Sigmoid colon (tissue), 6 donors: ENCODE measurements at regions not wholly inside any gene's neighbourhood (a gene's known extent, or its start where the extent isn't known, plus 50 kb on each side); places are given as distances from the start of the nearest gene placed in this dataset.
"Not testable (repeated sequence)": the region's sequence is repeated elsewhere in the genome, so short reads cannot be mapped to it uniquely, and the experiment has no call there.

Experiments used
- DNase-seq: peaks from one replicate; pipeline ENCODE4 v3.0.0-alpha.2; 2019
- H3K27ac ChIP-seq, 4 donors: fragments of 200-600 bp; sonication (generic); one replicate each; pipeline ENCODE4 v1.5.1; 2016 to 2019; ENCODE audit warnings: mild to moderate bottlenecking in 1 of 4
- H3K27me3 ChIP-seq, 3 donors: fragments of 200-600 bp; sonication (generic); one replicate each; pipeline ENCODE4 v1.5.1; 2019; ENCODE audit warnings: mild to moderate bottlenecking in 1 of 3
- H3K36me3 ChIP-seq, 4 donors: fragments of 200-600 bp; sonication (generic); one replicate each; pipeline ENCODE4 v1.5.1; 2016 to 2019
- H3K4me1 ChIP-seq, 4 donors: fragments of 200-600 bp; sonication (generic); one replicate each; pipeline ENCODE4 v1.5.1; 2017 to 2019
- H3K4me3 ChIP-seq, 4 donors: fragments of 200-600 bp; sonication (generic); one replicate each; pipeline ENCODE4 v1.5.1; 2017 to 2019; ENCODE audit warnings: mild to moderate bottlenecking in 2 of 4, moderate library complexity in 1 of 4
- H3K9me3 ChIP-seq, 4 donors: fragments of 200-600 bp in 3 of 4; sonication (generic) in 3 of 4; one replicate each; pipeline versions ENCODE4 v1.5.1 to v1.6.1; 2013 to 2019
- EP300 ChIP-seq, 4 donors: sonication (generic); formaldehyde crosslinking; IDR thresholded peaks; one replicate each; pipeline ENCODE4 v1.6.1; 2017; ENCODE audit warnings: antibody characterized with exemption in 4 of 4
- POLR2A ChIP-seq, 2 donors: fragments of 450-650 bp; IDR thresholded peaks; one replicate each; pipeline ENCODE4 v1.6.1; 2016; ENCODE audit warnings: antibody characterized with exemption in 2 of 2, mild to moderate bottlenecking in 2 of 2, moderate library complexity in 2 of 2
- POLR2AphosphoS5 ChIP-seq, 4 donors: sonication (generic); formaldehyde crosslinking; IDR thresholded peaks; one replicate each; pipeline ENCODE4 v1.6.1; 2017; ENCODE audit warnings: antibody characterized with exemption in 4 of 4
- WGBS, 2 donors: extraction: QIAGEN DNeasy Blood & Tissue Kit; methylation state at CpG; one replicate each; pipeline ENCODE4 v1.1.7; 2013; 5-methylcytosine and 5-hydroxymethylcytosine counted together
- intact Hi-C: fragments of 100-400 bp; cut with DNase I; formaldehyde crosslinking; loops from one replicate; pipeline ENCODE4 v1.15.1; 2023
- TF ChIP-seq, protein P1 (sequence below), 4 experiments: fragments of 450-650 bp in 3 of 4; fragments of 200-600 bp in 1 of 4; IDR thresholded peaks; one replicate each; pipeline ENCODE4 v1.5.1; 2016 to 2019; ENCODE audit warnings: antibody characterized with exemption in 4 of 4, mild to moderate bottlenecking in 3 of 4, moderate library complexity in 2 of 4
- donor health status: healthy with polysubstance abuse.
- donor health status: healthy.

DNA sequence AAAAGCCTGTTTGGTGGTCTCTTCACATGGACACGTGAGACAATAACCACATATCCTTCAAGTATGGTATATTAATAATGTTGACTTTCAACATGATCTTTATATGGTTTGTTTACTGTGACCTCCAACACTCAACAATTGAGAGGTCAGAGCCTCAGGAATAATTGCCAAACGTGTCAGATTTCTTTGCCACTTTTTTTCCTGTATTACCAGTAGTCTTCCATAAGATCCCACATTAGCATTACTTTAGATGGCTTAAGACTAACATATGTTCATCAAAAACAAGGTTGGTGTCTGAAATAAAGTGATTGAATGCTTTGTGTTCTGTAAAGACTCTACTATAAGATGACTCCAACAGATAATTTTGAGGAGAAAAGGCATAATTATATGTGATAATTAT is 118.7 kb upstream of the F3 start:
- WGBS, 2 donors: 63 to 71% methylated on average over 2 of the region's 2 CpGs
- Histone ChIP-seq H3K9me3 (no peaks in the 10 kb centered on the region), H3K27me3 (no peaks in the 10 kb centered on the region), H3K36me3 (no peaks in the 10 kb centered on the region), H3K4me3 (no peak overlapping the region), H3K27ac (no peak overlapping the region), H3K4me1 (peaks cover 0 to 28% (median 11%) of the 10 kb centered on the region in 4 donors)
- intact Hi-C loops: no loop called here
- no peak for DNase-seq
- TF ChIP-seq, protein P1, sequence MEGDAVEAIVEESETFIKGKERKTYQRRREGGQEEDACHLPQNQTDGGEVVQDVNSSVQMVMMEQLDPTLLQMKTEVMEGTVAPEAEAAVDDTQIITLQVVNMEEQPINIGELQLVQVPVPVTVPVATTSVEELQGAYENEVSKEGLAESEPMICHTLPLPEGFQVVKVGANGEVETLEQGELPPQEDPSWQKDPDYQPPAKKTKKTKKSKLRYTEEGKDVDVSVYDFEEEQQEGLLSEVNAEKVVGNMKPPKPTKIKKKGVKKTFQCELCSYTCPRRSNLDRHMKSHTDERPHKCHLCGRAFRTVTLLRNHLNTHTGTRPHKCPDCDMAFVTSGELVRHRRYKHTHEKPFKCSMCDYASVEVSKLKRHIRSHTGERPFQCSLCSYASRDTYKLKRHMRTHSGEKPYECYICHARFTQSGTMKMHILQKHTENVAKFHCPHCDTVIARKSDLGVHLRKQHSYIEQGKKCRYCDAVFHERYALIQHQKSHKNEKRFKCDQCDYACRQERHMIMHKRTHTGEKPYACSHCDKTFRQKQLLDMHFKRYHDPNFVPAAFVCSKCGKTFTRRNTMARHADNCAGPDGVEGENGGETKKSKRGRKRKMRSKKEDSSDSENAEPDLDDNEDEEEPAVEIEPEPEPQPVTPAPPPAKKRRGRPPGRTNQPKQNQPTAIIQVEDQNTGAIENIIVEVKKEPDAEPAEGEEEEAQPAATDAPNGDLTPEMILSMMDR (IDR thresholded peaks at IDR 0.05): no peak
- TF ChIP-seq POLR2A (IDR thresholded peaks at IDR 0.05) (no peak), EP300 (IDR thresholded peaks at IDR 0.05) (no peak), POLR2AphosphoS5 (IDR thresholded peaks at IDR 0.05) (no peak)

- H3K9me3 ChIP-seq, H3K4me3 ChIP-seq, H3K27ac ChIP-seq, H3K27me3 ChIP-seq, intact Hi-C loops, DNase-seq, H3K36me3 ChIP-seq: not testable (repeated sequence)
- 93 to 95% methylated on average over 1 of the region's 1 CpG for WGBS, 2 donors
- peaks cover 0 to 26% (median 16%) of the 10 kb centered on the region in 4 donors for H3K4me1 ChIP-seq
Measured at GRCh38 chr1:94659202-94659601, 117.6 kb upstream of the F3 start.

GRCh38 chr1:94658221-94658620 is 116.7 kb upstream of the F3 start:
- no peak for DNase-seq
- Histone ChIP-seq H3K9me3 (no peaks in the 10 kb centered on the region), H3K27me3 (no peaks in the 10 kb centered on the region), H3K4me1 (peaks cover 0 to 34% (median 23%) of the 10 kb centered on the region in 4 donors), H3K27ac (peak overlapping the region in 3 of 4 donors; percentile 37 to 45 (median 44)), H3K4me3 (no peak overlapping the region), H3K36me3 (no peaks in the 10 kb centered on the region)
- peak in 2 of 4 donors; percentile 24 to 31 for TF ChIP-seq POLR2AphosphoS5 (IDR thresholded peaks at IDR 0.05)
- TF ChIP-seq EP300 (IDR thresholded peaks at IDR 0.05): no peak
- intact Hi-C loops: no loop called here
- WGBS, 2 donors: 62 to 81% methylated on average over 3 of the region's 3 CpGs

DNA sequence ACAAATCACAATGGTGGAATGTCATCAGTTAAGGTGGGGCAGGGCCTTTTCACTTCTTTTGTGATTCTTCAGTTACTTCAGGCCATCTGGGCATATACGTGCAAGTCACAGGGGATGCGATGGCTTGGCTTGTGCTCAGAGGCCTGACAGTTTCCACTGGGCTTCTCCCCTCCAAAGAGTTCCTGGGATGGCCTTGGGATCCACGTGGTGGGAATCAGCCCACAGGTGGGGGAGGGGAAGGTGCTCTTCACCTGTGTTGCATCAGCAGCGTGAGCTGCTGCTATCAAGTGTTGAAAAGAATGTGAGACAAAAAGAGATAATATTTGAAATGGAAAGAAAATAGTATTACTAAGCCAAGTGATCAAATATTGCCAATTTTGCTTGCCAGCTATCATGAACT is 116.2 kb upstream of the F3 start:
- H3K4me3 ChIP-seq, intact Hi-C loops, H3K9me3 ChIP-seq, DNase-seq, H3K27me3 ChIP-seq, H3K36me3 ChIP-seq: not testable (repeated sequence)
- Histone ChIP-seq H3K4me1 (peaks cover 0 to 34% (median 23%) of the 10 kb centered on the region in 4 donors), H3K27ac (peak overlapping the region in 3 of 4 donors; percentile 37 to 45 (median 44))
- WGBS, 2 donors: 67 to 80% methylated on average over 4 of the region's 4 CpGs

DNA sequence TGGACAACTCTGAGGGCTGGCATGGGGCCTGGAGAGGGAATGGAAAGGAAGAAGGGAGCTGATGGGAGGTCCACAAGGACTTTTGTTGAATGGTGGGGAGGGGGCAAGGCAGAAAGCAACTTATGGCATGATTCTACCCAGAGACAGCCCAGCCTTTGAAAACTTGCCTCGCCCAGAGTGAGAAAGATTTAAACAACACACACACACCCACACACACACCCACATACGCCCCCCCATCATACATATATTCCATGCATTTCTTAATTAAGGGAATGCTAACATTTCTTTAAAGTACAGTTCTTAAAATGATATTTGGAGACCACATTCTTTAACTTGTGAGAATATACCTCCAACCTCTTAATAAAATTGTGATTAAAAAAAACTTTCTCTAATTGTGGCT is 115.4 kb upstream of the F3 start:
- Histone ChIP-seq H3K4me1 (peaks cover 0 to 34% (median 23%) of the 10 kb centered on the region in 4 donors), H3K27ac (no peak overlapping the region), H3K9me3 (no peaks in the 10 kb centered on the region), H3K27me3 (no peaks in the 10 kb centered on the region), H3K4me3 (no peak overlapping the region), H3K36me3 (no peaks in the 10 kb centered on the region)
- WGBS, 2 donors: 89 to 92% methylated on average over 2 of the region's 2 CpGs
- TF ChIP-seq, protein P1 (IDR thresholded peaks at IDR 0.05): no peak
- no peak for TF ChIP-seq EP300 (IDR thresholded peaks at IDR 0.05)
- no peak for TF ChIP-seq POLR2AphosphoS5 (IDR thresholded peaks at IDR 0.05)
- no peak for TF ChIP-seq POLR2A (IDR thresholded peaks at IDR 0.05)
- intact Hi-C loops: no loop called here
- no peak for DNase-seq

DNA sequence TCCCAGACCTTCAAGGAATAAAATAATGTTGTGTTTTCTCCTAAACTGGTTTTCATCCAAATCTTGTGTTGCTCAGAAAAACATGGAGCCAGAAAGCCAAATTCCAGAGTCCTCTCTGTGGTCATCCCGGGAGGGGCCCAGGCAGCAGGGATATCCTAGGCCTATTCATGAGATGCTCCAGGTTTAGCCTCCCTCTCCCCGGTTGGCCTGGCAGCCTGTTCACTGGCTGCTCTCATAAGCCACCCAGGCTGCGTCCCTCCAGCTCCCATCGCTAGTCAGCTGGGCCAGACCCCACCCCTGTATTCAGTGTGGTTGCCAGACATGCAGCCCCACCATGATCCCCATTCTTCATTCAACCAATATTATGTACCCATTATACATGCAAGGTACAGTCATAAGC is 113.4 kb upstream of the F3 start:
- intact Hi-C loops: no loop called here
- H3K27ac ChIP-seq: peak overlapping the region in 1 of 4 donors; percentile 36
- no peak for DNase-seq
- no peaks in the 10 kb centered on the region for H3K9me3 ChIP-seq
- H3K36me3 ChIP-seq: no peaks in the 10 kb centered on the region
- H3K4me3 ChIP-seq: no peak overlapping the region
- H3K4me1 ChIP-seq: peaks cover 0 to 40% (median 22%) of the 10 kb centered on the region in 4 donors
- 92 to 94% methylated on average over 4 of the region's 4 CpGs for WGBS, 2 donors
- TF ChIP-seq POLR2AphosphoS5 (IDR thresholded peaks at IDR 0.05): no peak
- H3K27me3 ChIP-seq: no peaks in the 10 kb centered on the region

- peak overlapping the region in 1 of 4 donors; percentile 36 for H3K27ac ChIP-seq
- WGBS, 2 donors: 66 to 92% methylated on average over 1 of the region's 1 CpG
- intact Hi-C loops: no loop called here
- H3K4me3 ChIP-seq: no peak overlapping the region
- TF ChIP-seq, protein P1 (IDR thresholded peaks at IDR 0.05): no peak
- TF ChIP-seq EP300 (IDR thresholded peaks at IDR 0.05): no peak
- no peak for TF ChIP-seq POLR2AphosphoS5 (IDR thresholded peaks at IDR 0.05)
- TF ChIP-seq POLR2A (IDR thresholded peaks at IDR 0.05): no peak
- no peaks in the 10 kb centered on the region for H3K36me3 ChIP-seq
- no peak for DNase-seq
- no peaks in the 10 kb centered on the region for H3K27me3 ChIP-seq
- peaks cover 0 to 45% (median 22%) of the 10 kb centered on the region in 4 donors for H3K4me1 ChIP-seq
- no peaks in the 10 kb centered on the region for H3K9me3 ChIP-seq
Measured at GRCh38 chr1:94654459-94654858, 112.9 kb upstream of the F3 start.
